Fibroblast of the conjunctiva (primary cell): ENCODE measurements at regions not wholly inside any gene's neighbourhood (a gene's known extent, or its start where the extent isn't known, plus 50 kb on each side); places are given as distances from the start of the nearest gene placed in this dataset.

Experiments
- DNase-seq: peaks from one replicate; pipeline ENCODE4 v3.0.0-alpha.2; 2010; ENCODE audit warnings: low read depth

- DNase-seq, result no peak
These were observed 92.9 kb upstream of the SYNDIG1 start for GRCh38 chr20:24376311-24377099.

- no peak for DNase-seq
These were observed 96.1 kb upstream of the SYNDIG1 start for GRCh38 chr20:24373372-24373771.

- no peak for DNase-seq
These were observed 98.3 kb upstream of the SYNDIG1 start for GRCh38 chr20:24370911-24371695.

- DNase-seq, result no peak
These were observed 99.2 kb upstream of the SYNDIG1 start for GRCh38 chr20:24370249-24370648.

GRCh38 chr20:24368253-24368652 lies 101.2 kb upstream of the SYNDIG1 start:
- no peak for DNase-seq

- DNase-seq, result no peak
These were observed 103.0 kb upstream of the SYNDIG1 start for GRCh38 chr20:24366336-24367004.

- DNase-seq, result no peak
These were observed 103.8 kb upstream of the SYNDIG1 start for GRCh38 chr20:24365670-24366069.

- no peak for DNase-seq
These were observed 104.9 kb upstream of the SYNDIG1 start for GRCh38 chr20:24364482-24364881.

GRCh38 chr20:24363031-24363430 lies 106.4 kb upstream of the SYNDIG1 start:
- DNase-seq, result no peak

- no peak for DNase-seq
These were observed 107.3 kb upstream of the SYNDIG1 start for GRCh38 chr20:24362080-24362479.

- DNase-seq, result no peak
These were observed 107.9 kb upstream of the SYNDIG1 start for GRCh38 chr20:24361541-24361940.

GRCh38 chr20:24360531-24360930 lies 108.9 kb upstream of the SYNDIG1 start:
- DNase-seq, result no peak

- no peak for DNase-seq
These were observed 110.0 kb upstream of the SYNDIG1 start for GRCh38 chr20:24359321-24360027.

GRCh38 chr20:24357931-24358330 lies 111.5 kb upstream of the SYNDIG1 start:
- DNase-seq, result no peak

GRCh38 chr20:24357177-24357576 lies 112.3 kb upstream of the SYNDIG1 start:
- no peak for DNase-seq

GRCh38 chr20:24353135-24353690 lies 116.2 kb upstream of the SYNDIG1 start:
- no peak for DNase-seq

GRCh38 chr20:24350923-24351368 lies 118.5 kb upstream of the SYNDIG1 start:
- DNase-seq, result no peak

GRCh38 chr20:24341781-24342180 lies 127.6 kb upstream of the SYNDIG1 start:
- no peak for DNase-seq

GRCh38 chr20:24340933-24341332 lies 128.5 kb upstream of the SYNDIG1 start:
- no peak for DNase-seq

GRCh38 chr20:24339210-24339641 lies 130.2 kb upstream of the SYNDIG1 start:
- DNase-seq, result no peak

GRCh38 chr20:24337551-24337950 lies 131.9 kb upstream of the SYNDIG1 start:
- no peak for DNase-seq

- DNase-seq, result no peak
These were observed 132.4 kb upstream of the SYNDIG1 start for GRCh38 chr20:24337069-24337468.
